ENCODE measurements at regions not wholly inside any gene's neighbourhood (a gene's known extent, or its start where the extent isn't known, plus 50 kb on each side); places are given as distances from the start of the nearest gene placed in this dataset.

- DNase-seq (ENCODE audit: low spot score): no peak
- no peak for TF ChIP-seq CTCF (IDR thresholded peaks at IDR 0.05; ENCODE audit: poor library complexity, severe bottlenecking)
- Histone ChIP-seq H3K27me3 (ENCODE audit: insufficient read depth, poor library complexity, severe bottlenecking) (peaks cover 6% of the 10 kb centered on the region), H3K36me3 (ENCODE audit: low read depth) (no peaks in the 10 kb centered on the region), H3K9me3 (ENCODE audit: severe bottlenecking) (no peaks in the 10 kb centered on the region), H3K4me3 (ENCODE audit: severe bottlenecking) (no peak overlapping the region), H3K27ac (ENCODE audit: poor library complexity, severe bottlenecking) (no peak overlapping the region), H3K4me1 (ENCODE audit: insufficient read depth, poor library complexity, severe bottlenecking) (no peaks in the 10 kb centered on the region)
- no peak for ATAC-seq (ENCODE audit: low read depth)
Observed at GRCh38 chr9:88889386-88889785, 101.9 kb upstream of the S1PR3 start.

- ATAC-seq (ENCODE audit: low read depth): no peak
Observed at GRCh38 chr9:88890546-88890945, 100.7 kb upstream of the S1PR3 start.

GRCh38 chr9:88891040-88891439 is 100.2 kb upstream of the S1PR3 start:
- DNase-seq (ENCODE audit: low spot score) (no peak), ATAC-seq (ENCODE audit: low read depth) (no peak)
- no peaks in the 10 kb centered on the region for H3K9me3 ChIP-seq (ENCODE audit: severe bottlenecking)
- H3K4me3 ChIP-seq (ENCODE audit: severe bottlenecking): no peak overlapping the region
- H3K27me3 ChIP-seq (ENCODE audit: insufficient read depth, poor library complexity, severe bottlenecking): peaks cover 9% of the 10 kb centered on the region
- H3K4me1 ChIP-seq (ENCODE audit: insufficient read depth, poor library complexity, severe bottlenecking): no peaks in the 10 kb centered on the region
- no peaks in the 10 kb centered on the region for H3K36me3 ChIP-seq (ENCODE audit: low read depth)
- no peak overlapping the region for H3K27ac ChIP-seq (ENCODE audit: poor library complexity, severe bottlenecking)
- TF ChIP-seq CTCF (IDR thresholded peaks at IDR 0.05; ENCODE audit: poor library complexity, severe bottlenecking): no peak

More at GRCh38 chr9:88890546-88890945, 100.7 kb upstream of the S1PR3 start:
- H3K27ac ChIP-seq (ENCODE audit: poor library complexity, severe bottlenecking): no peak overlapping the region
- TF ChIP-seq CTCF (IDR thresholded peaks at IDR 0.05; ENCODE audit: poor library complexity, severe bottlenecking): no peak
- H3K4me3 ChIP-seq (ENCODE audit: severe bottlenecking): no peak overlapping the region
- no peaks in the 10 kb centered on the region for H3K4me1 ChIP-seq (ENCODE audit: insufficient read depth, poor library complexity, severe bottlenecking)
- peaks cover 6% of the 10 kb centered on the region for H3K27me3 ChIP-seq (ENCODE audit: insufficient read depth, poor library complexity, severe bottlenecking)
- no peaks in the 10 kb centered on the region for H3K9me3 ChIP-seq (ENCODE audit: severe bottlenecking)
- H3K36me3 ChIP-seq (ENCODE audit: low read depth): no peaks in the 10 kb centered on the region
- DNase-seq (ENCODE audit: low spot score): no peak

GRCh38 chr9:88892724-88893123 is 98.5 kb upstream of the S1PR3 start:
- Histone ChIP-seq H3K9me3 (ENCODE audit: severe bottlenecking) (no peaks in the 10 kb centered on the region), H3K4me1 (ENCODE audit: insufficient read depth, poor library complexity, severe bottlenecking) (no peaks in the 10 kb centered on the region), H3K27ac (ENCODE audit: poor library complexity, severe bottlenecking) (no peak overlapping the region), H3K4me3 (ENCODE audit: severe bottlenecking) (no peak overlapping the region), H3K36me3 (ENCODE audit: low read depth) (no peaks in the 10 kb centered on the region), H3K27me3 (ENCODE audit: insufficient read depth, poor library complexity, severe bottlenecking) (peaks cover 9% of the 10 kb centered on the region)
- no peak for ATAC-seq (ENCODE audit: low read depth)
- DNase-seq (ENCODE audit: low spot score): no peak
- no peak for TF ChIP-seq CTCF (IDR thresholded peaks at IDR 0.05; ENCODE audit: poor library complexity, severe bottlenecking)

GRCh38 chr9:88897081-88897480 is 94.2 kb upstream of the S1PR3 start:
- no peak for ATAC-seq (ENCODE audit: low read depth)

More at GRCh38 chr9:88897081-88897480, 94.2 kb upstream of the S1PR3 start:
- no peak for TF ChIP-seq CTCF (IDR thresholded peaks at IDR 0.05; ENCODE audit: poor library complexity, severe bottlenecking)
- Histone ChIP-seq H3K27me3 (ENCODE audit: insufficient read depth, poor library complexity, severe bottlenecking) (peaks cover 9% of the 10 kb centered on the region), H3K36me3 (ENCODE audit: low read depth) (no peaks in the 10 kb centered on the region), H3K27ac (ENCODE audit: poor library complexity, severe bottlenecking) (no peak overlapping the region), H3K4me3 (ENCODE audit: severe bottlenecking) (no peak overlapping the region), H3K9me3 (ENCODE audit: severe bottlenecking) (no peaks in the 10 kb centered on the region), H3K4me1 (ENCODE audit: insufficient read depth, poor library complexity, severe bottlenecking) (no peaks in the 10 kb centered on the region)
- DNase-seq (ENCODE audit: low spot score): no peak

Data from RWPE2 (cell line).